ENCODE measurements at regions not wholly inside any gene's neighbourhood (a gene's known extent, or its start where the extent isn't known, plus 50 kb on each side); places are given as distances from the start of the nearest gene placed in this dataset.

GRCh38 chrX:39984191-39984956, 113.4 kb downstream of the BCOR start:
- no peak for DNase-seq (ENCODE audit: low read depth)

- no peak for DNase-seq (ENCODE audit: low read depth)
Observed at GRCh38 chrX:39985071-39985470, 112.7 kb downstream of the BCOR start.

- DNase-seq (ENCODE audit: low read depth), result no peak
Observed at GRCh38 chrX:39985551-39985950, 112.2 kb downstream of the BCOR start.

- no peak for DNase-seq (ENCODE audit: low read depth)
Observed at GRCh38 chrX:39988496-39988895, 109.3 kb downstream of the BCOR start.

GRCh38 chrX:39990388-39990787, 107.4 kb downstream of the BCOR start:
- DNase-seq (ENCODE audit: low read depth), result no peak

- no peak for DNase-seq (ENCODE audit: low read depth)
Observed at GRCh38 chrX:39992300-39992699, 105.5 kb downstream of the BCOR start.

- DNase-seq (ENCODE audit: low read depth), result no peak
Observed at GRCh38 chrX:39995457-39995856, 102.3 kb downstream of the BCOR start.

GRCh38 chrX:39996536-39996935, 101.2 kb downstream of the BCOR start:
- DNase-seq (ENCODE audit: low read depth), result no peak

- no peak for DNase-seq (ENCODE audit: low read depth)
Observed at GRCh38 chrX:39998636-39999406, 98.9 kb downstream of the BCOR start.

Measured in T follicular helper cell (primary cell).